PC-3 (cell line): ENCODE measurements at regions not wholly inside any gene's neighbourhood (a gene's known extent, or its start where the extent isn't known, plus 50 kb on each side); places are given as distances from the start of the nearest gene placed in this dataset.

ENCODE experiments used
- ATAC-seq: fragments of 200-7000 bp; cut with Tn5 transposase; 2 replicates; pipeline ENCODE4 v1.9.1; 2020; ENCODE audit warnings: mild to moderate bottlenecking, moderate library complexity
- BruUV-seq: library from RNA; stranded (reverse); fragments of 400-500 nt; replicated peaks from 2 replicates; lab custom pipeline; 2021; lab: Mats Ljungman, UMichigan
- CTCF ChIA-PET: fragments of 300-600 bp; sonication (Branson Sonifier 250); formaldehyde crosslinking; loops from one replicate; lab custom pipeline; 2022; ENCODE audit warnings: antibody characterized with exemption; lab: Charles Lee
- POLR2A ChIA-PET: fragments of 300-600 bp; sonication (Branson Sonifier 250); formaldehyde crosslinking; loops from one replicate; lab custom pipeline; 2022; ENCODE audit warnings: antibody characterized with exemption; ENCODE audit not compliant: unreplicated experiment; lab: Charles Lee
- DNase-seq: peaks from one replicate; pipeline ENCODE4 v3.0.0-alpha.2; 2015
- H2AFZ ChIP-seq: fragments of 300-600 bp; sonication (generic); 2 replicates; pipeline ENCODE4 v1.6.0; 2016; ENCODE audit warnings: antibody characterized with exemption, low read length
- H3F3A ChIP-seq: fragments of 300-600 bp; sonication (generic); one replicate; pipeline ENCODE4 v1.6.0; 2017; ENCODE audit warnings: antibody characterized with exemption, low read length, control low read depth, mild to moderate bottlenecking; ENCODE audit not compliant: unreplicated experiment
- H3K27ac ChIP-seq: fragments of 300-600 bp; sonication (generic); 2 replicates; pipeline ENCODE4 v1.5.1; 2016; ENCODE audit warnings: mild to moderate bottlenecking, low read length
- H3K27me3 ChIP-seq: fragments of 300-600 bp; sonication (generic); 2 replicates; pipeline ENCODE4 v1.6.1; 2016; ENCODE audit warnings: low read length, mixed read lengths
- H3K36me3 ChIP-seq: fragments of 300-600 bp; sonication (generic); 2 replicates; pipeline ENCODE4 v1.6.1; 2016; ENCODE audit warnings: low read depth, mixed run types, low read length, mixed read lengths
- H3K4me1 ChIP-seq: fragments of 300-600 bp; sonication (generic); 2 replicates; pipeline ENCODE4 v1.5.1; 2016; ENCODE audit warnings: low read length; ENCODE audit not compliant: insufficient read depth
- H3K4me2 ChIP-seq: fragments of 300-600 bp; sonication (generic); 2 replicates; pipeline ENCODE4 v1.6.0; 2016; ENCODE audit warnings: low read length
- H3K4me3 ChIP-seq: fragments of 300-600 bp; sonication (generic); 2 replicates; pipeline ENCODE4 v1.5.1; 2016; ENCODE audit warnings: mild to moderate bottlenecking, low read length, mixed read lengths
- H3K79me2 ChIP-seq: fragments of 300-600 bp; sonication (generic); 2 replicates; pipeline ENCODE4 v1.6.1; 2017; ENCODE audit warnings: low read length, mixed read lengths
- H3K9ac ChIP-seq: fragments of 300-600 bp; sonication (generic); 2 replicates; pipeline ENCODE4 v1.6.0; 2016; ENCODE audit warnings: mild to moderate bottlenecking, low read length
- H3K9me2 ChIP-seq: fragments of 300-600 bp; sonication (generic); replicated peaks from 2 replicates; pipeline ENCODE4 v1.6.1; 2016; ENCODE audit warnings: mixed run types, low read length, mixed read lengths
- H3K9me3 ChIP-seq: fragments of 300-600 bp; sonication (generic); 2 replicates; pipeline ENCODE4 v1.6.1; 2016; ENCODE audit warnings: low read length, mixed read lengths
- H4K20me1 ChIP-seq: fragments of 300-600 bp; sonication (generic); 2 replicates; pipeline ENCODE4 v1.6.1; 2016; ENCODE audit warnings: low read length, mixed read lengths
- CTCF ChIP-seq: fragments of 300-600 bp; sonication (generic); conservative IDR thresholded peaks from 2 replicates; pipeline ENCODE4 v1.5.1; 2017; ENCODE audit warnings: antibody characterized with exemption, low read depth, mild to moderate bottlenecking, low read length
- EZH2 ChIP-seq: fragments of 300-600 bp; sonication (generic); IDR thresholded peaks from one replicate; pipeline ENCODE4 v1.6.1; 2017; ENCODE audit warnings: antibody characterized with exemption, mild to moderate bottlenecking, low read length; ENCODE audit not compliant: unreplicated experiment
- EZH2phosphoT487 ChIP-seq: fragments of 300-600 bp; sonication (generic); IDR thresholded peaks from 2 replicates; pipeline ENCODE4 v1.6.1; 2018; ENCODE audit warnings: mild to moderate bottlenecking, antibody characterized with exemption, low read length, borderline replicate concordance
- intact Hi-C: fragments of 100-400 bp; cut with micrococcal nuclease; formaldehyde crosslinking; loops from 2 replicates; pipeline ENCODE4 v1.9.0; 2023

GRCh38 chr2:22843919-22844537, 541.0 kb upstream of the KLHL29 start:
- BruUV-seq: no TSS peak

DNA sequence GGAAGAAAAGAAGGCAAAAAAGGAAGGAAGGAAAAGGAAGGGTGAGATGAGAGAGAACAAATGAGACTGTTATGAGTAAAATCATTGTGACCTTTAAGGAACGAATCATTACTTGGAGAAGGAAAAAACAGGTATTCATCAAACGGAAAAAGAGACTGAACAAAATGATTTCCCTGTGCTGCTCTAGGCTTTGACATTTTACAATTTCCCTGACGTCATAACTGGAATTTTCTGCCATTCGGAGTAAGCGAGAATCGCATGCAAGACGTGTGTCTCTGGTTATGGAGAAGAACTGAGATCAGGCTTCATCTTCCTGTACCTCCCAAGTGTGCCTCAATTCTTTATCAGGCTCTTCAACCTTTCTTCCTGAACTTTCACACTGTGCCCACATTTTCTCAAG, 534.7 kb upstream of the KLHL29 start:
- H3K4me2 ChIP-seq: no peak overlapping the region

More at GRCh38 chr2:22843919-22844537, 541.0 kb upstream of the KLHL29 start:
- Histone ChIP-seq H3K9ac (no peak overlapping the region), H3F3A (no peaks in the 10 kb centered on the region), H3K4me1 (no peaks in the 10 kb centered on the region), H3K27me3 (no peaks in the 10 kb centered on the region), H3K4me2 (no peak overlapping the region), H3K4me3 (no peak overlapping the region), H3K9me2 (no peaks in the 10 kb centered on the region), H3K27ac (no peak overlapping the region), H3K36me3 (no peaks in the 10 kb centered on the region), H3K79me2 (no peaks in the 10 kb centered on the region), H4K20me1 (no peaks in the 10 kb centered on the region), H2AFZ (no peak overlapping the region), H3K9me3 (no peaks in the 10 kb centered on the region)
- ChIA-PET CTCF (no interaction called here), POLR2A (no interaction called here)
- TF ChIP-seq EZH2phosphoT487: no peak
- no peak for TF ChIP-seq EZH2
- no peak for TF ChIP-seq CTCF
- intact Hi-C loops: no loop called here
- DNase-seq (no peak), ATAC-seq (no peak)

More for the DNA sequence above, 534.7 kb upstream of the KLHL29 start:
- H3K4me3 ChIP-seq: no peak overlapping the region
- H3K9ac ChIP-seq: no peak overlapping the region
- no peak overlapping the region for H3K27ac ChIP-seq
- ChIA-PET POLR2A (no interaction called here), CTCF (no interaction called here)
- BruUV-seq: no TSS peak
- H3K4me1 ChIP-seq: no peaks in the 10 kb centered on the region
- ATAC-seq (no peak), DNase-seq (no peak)
- H4K20me1 ChIP-seq: no peaks in the 10 kb centered on the region
- intact Hi-C loops: no loop called here
- H3K27me3 ChIP-seq: no peaks in the 10 kb centered on the region
- TF ChIP-seq CTCF (no peak), EZH2 (no peak), EZH2phosphoT487 (no peak)
- H3K9me2 ChIP-seq: no peaks in the 10 kb centered on the region
- no peaks in the 10 kb centered on the region for H3F3A ChIP-seq
- no peaks in the 10 kb centered on the region for H3K36me3 ChIP-seq
- H3K79me2 ChIP-seq: no peaks in the 10 kb centered on the region
- 0 out of 2 replicates have a peak, but pooled peaks cover 7% of the 10 kb centered on the region for H3K9me3 ChIP-seq
- H2AFZ ChIP-seq: no peak overlapping the region
